Upper lobe of left lung (tissue), 6 donors: ENCODE measurements at regions not wholly inside any gene's neighbourhood (a gene's known extent, or its start where the extent isn't known, plus 50 kb on each side); places are given as distances from the start of the nearest gene placed in this dataset.

ENCODE experiments used
- ATAC-seq, 2 donors: fragments of 200-7000 bp; cut with Tn5 transposase; one replicate each; pipeline ENCODE4 v1.9.1; 2022; ENCODE audit warnings: mild to moderate bottlenecking in 2 of 2, moderate library complexity in 2 of 2; ENCODE audit not compliant: low FRiP score in 2 of 2
- DNase-seq, 2 donors: peaks; one replicate each; pipeline ENCODE4 v3.0.0-alpha.2; 2019 to 2020
- H3K27ac ChIP-seq, 4 donors: fragments of 200-600 bp; sonication (generic); one replicate each; pipeline ENCODE4 v1.5.1; 2016 to 2019
- H3K27me3 ChIP-seq, 4 donors: fragments of 200-600 bp; sonication (generic); one replicate each; pipeline ENCODE4 v1.5.1; 2017 to 2019
- H3K36me3 ChIP-seq, 4 donors: fragments of 200-600 bp; sonication (generic); one replicate each; pipeline ENCODE4 v1.5.1; 2016 to 2019
- H3K4me1 ChIP-seq, 4 donors: fragments of 200-600 bp; sonication (generic); one replicate each; pipeline ENCODE4 v1.5.1; 2018 to 2019
- H3K4me3 ChIP-seq, 4 donors: fragments of 200-600 bp; sonication (generic); one replicate each; pipeline ENCODE4 v1.5.1; 2017 to 2019; ENCODE audit warnings: mild to moderate bottlenecking in 2 of 4, moderate library complexity in 1 of 4
- H3K9me3 ChIP-seq, 4 donors: fragments of 200-600 bp; sonication (generic); one replicate each; pipeline ENCODE4 v1.5.1; 2018 to 2019
- EP300 ChIP-seq, 4 donors: sonication (generic); formaldehyde crosslinking; IDR thresholded peaks; one replicate each; pipeline ENCODE4 v1.5.1; 2017; ENCODE audit warnings: antibody characterized with exemption in 4 of 4, control low read depth in 2 of 4
- POLR2A ChIP-seq, 4 donors: fragments of 450-650 bp; IDR thresholded peaks; one replicate each; pipeline ENCODE4 v1.5.1; 2016 to 2017; ENCODE audit warnings: antibody characterized with exemption in 4 of 4, mild to moderate bottlenecking in 2 of 4
- POLR2AphosphoS5 ChIP-seq, 2 donors: sonication (generic); formaldehyde crosslinking; IDR thresholded peaks; one replicate each; pipeline ENCODE4 v1.5.1; 2017; ENCODE audit warnings: antibody characterized with exemption in 2 of 2
- WGBS, 2 donors: methylation state at CpG; one replicate each; pipeline ENCODE4 v1.1.5; 2017 to 2018; 5-methylcytosine and 5-hydroxymethylcytosine counted together
- TF ChIP-seq, protein P1 (sequence below), 6 experiments: fragments of 450-650 bp in 4 of 6; fragments of 200-600 bp in 2 of 6; sonication (generic) in 2 of 6; IDR thresholded peaks; one replicate each; pipeline ENCODE4 v1.5.1; 2016 to 2019; ENCODE audit warnings: antibody characterized with exemption in 6 of 6
- donor health status: DM: no; HTN: no; CAD: no; lungs with moderate emphysema.
- donor health status: DM: no; HTN: yes; CAD: no; lungs with severe emphysema.

DNA sequence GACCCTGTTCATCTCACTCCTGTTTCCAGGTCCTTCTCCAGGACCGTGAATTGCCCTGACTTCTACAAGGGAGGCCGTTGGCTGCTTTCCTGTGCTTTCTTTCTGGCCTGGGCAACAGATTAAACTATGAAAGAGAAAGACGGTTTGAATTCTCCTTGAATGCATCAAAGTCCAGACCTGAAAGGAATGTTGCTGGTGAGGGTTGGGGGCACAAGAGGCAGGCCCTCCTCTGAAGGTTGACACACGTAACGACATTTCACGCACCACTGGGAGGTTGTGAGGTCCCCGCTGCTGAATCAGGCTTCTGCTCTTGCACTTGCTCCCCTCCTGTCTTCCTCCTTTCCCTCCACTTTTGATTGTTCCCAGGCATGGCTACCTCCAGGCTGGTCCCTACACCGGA, 141.9 kb downstream of the CYRIA start:
- ATAC-seq = no peak
- no peaks in the 10 kb centered on the region for H3K36me3 ChIP-seq
- no peaks in the 10 kb centered on the region for H3K9me3 ChIP-seq
- no peak for DNase-seq
- no peaks in the 10 kb centered on the region for H3K4me1 ChIP-seq
- H3K27ac ChIP-seq = no peak overlapping the region
- 83 to 93% methylated on average over 8 of the region's 8 CpGs for WGBS, 2 donors
- no peaks in the 10 kb centered on the region for H3K27me3 ChIP-seq
- TF ChIP-seq, protein P1, sequence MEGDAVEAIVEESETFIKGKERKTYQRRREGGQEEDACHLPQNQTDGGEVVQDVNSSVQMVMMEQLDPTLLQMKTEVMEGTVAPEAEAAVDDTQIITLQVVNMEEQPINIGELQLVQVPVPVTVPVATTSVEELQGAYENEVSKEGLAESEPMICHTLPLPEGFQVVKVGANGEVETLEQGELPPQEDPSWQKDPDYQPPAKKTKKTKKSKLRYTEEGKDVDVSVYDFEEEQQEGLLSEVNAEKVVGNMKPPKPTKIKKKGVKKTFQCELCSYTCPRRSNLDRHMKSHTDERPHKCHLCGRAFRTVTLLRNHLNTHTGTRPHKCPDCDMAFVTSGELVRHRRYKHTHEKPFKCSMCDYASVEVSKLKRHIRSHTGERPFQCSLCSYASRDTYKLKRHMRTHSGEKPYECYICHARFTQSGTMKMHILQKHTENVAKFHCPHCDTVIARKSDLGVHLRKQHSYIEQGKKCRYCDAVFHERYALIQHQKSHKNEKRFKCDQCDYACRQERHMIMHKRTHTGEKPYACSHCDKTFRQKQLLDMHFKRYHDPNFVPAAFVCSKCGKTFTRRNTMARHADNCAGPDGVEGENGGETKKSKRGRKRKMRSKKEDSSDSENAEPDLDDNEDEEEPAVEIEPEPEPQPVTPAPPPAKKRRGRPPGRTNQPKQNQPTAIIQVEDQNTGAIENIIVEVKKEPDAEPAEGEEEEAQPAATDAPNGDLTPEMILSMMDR (IDR thresholded peaks at IDR 0.05) = no peak
- no peak overlapping the region for H3K4me3 ChIP-seq

DNA sequence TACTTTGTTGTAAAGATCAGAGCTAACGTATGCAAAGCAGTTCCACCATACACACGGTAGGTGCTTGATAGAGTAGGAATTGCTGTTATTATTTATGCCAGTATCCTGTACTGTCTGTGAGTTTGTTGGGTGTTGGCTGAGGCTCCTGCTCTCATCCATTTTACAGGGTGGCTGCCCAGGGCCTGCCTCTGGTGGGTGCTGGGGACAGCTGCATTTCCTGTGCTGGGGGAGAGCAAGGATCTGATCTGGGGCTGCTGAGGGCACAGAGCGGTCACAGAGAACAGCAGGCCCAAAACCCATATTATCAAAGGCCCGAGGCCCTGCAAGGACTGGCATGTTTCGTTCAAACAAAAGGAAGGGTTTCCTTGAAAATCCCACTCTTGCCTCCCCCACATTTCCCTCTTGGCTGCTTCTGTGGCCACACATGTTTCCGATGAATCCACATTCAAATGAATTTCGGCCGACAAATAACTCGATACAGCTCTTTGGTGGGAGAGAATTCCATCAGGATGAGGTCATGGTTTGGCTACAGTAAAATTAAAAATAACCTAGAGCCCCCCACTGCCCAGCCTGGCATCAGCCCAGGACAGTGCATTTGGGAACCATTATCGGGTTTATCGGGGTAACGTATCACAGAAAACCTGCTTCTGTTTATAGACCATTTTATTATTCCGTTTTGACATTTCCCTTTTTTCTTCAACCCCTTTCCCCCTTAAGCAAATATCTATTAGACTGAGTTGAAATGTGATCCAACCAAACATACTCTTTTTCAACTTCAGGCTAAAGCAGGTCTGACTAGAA, 143.4 kb downstream of the CYRIA start:
- Histone ChIP-seq H3K27me3 (no peaks in the 10 kb centered on the region), H3K9me3 (no peaks in the 10 kb centered on the region), H3K36me3 (no peaks in the 10 kb centered on the region), H3K27ac (no peak overlapping the region), H3K4me3 (no peak overlapping the region), H3K4me1 (no peaks in the 10 kb centered on the region)
- TF ChIP-seq POLR2A (IDR thresholded peaks at IDR 0.05) (no peak), EP300 (IDR thresholded peaks at IDR 0.05) (no peak), POLR2AphosphoS5 (IDR thresholded peaks at IDR 0.05) (no peak)
- TF ChIP-seq, protein P1 (IDR thresholded peaks at IDR 0.05) = no peak
- peak in 1 of 2 donors; percentile 1 for DNase-seq
- WGBS, 2 donors = 67 to 70% methylated on average over 12 to 13 of the region's 13 CpGs
- no peak for ATAC-seq

DNA sequence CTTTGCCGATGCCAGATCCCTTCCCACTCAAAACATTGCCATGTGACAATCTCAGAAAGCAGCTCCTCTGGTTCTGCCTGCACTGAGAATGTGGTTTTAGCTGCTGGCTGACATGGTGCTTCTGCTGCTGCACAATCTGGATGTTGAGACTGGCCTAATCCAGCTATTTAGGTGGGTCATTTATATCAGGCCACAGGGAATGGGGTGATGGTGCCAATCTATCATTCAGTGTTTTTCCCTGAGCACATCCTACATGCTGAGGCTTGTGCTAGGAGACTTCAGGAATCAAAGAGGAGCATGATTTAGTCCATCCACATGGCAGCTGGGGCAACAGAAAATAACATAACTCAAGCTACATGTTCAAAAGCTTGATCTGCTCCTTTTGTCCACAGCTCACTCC, 144.7 kb downstream of the CYRIA start:
- no peak overlapping the region for H3K27ac ChIP-seq
- ATAC-seq (no peak), DNase-seq (no peak)
- H3K4me3 ChIP-seq = no peak overlapping the region
- no peaks in the 10 kb centered on the region for H3K36me3 ChIP-seq
- H3K9me3 ChIP-seq = no peaks in the 10 kb centered on the region
- H3K4me1 ChIP-seq = no peaks in the 10 kb centered on the region
- TF ChIP-seq EP300 (IDR thresholded peaks at IDR 0.05) (no peak), POLR2A (IDR thresholded peaks at IDR 0.05) (no peak), POLR2AphosphoS5 (IDR thresholded peaks at IDR 0.05) (no peak)
- TF ChIP-seq, protein P1 (IDR thresholded peaks at IDR 0.05) = no peak
- H3K27me3 ChIP-seq = no peaks in the 10 kb centered on the region
- 0% methylated on average over 1 of the region's 1 CpG for WGBS, 2 donors

DNA sequence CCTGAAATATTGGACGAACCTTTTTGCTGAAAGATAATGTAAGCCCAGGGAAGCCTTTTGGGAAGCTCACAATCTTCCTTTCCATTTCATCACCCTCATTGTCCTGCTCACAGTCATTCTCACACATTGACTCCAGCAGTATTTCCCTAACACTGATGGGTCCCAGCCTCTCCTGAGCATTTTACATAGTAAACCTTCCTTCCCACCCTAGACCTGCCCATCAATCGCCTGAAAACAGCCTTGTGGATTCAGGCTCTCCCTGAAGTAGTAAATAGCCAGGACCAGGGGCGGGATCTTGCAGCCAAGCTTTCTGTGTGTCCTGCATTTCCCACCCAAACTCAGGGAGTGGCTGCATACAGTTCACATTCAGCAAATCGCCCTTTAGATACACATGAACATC, 149.9 kb downstream of the CYRIA start:
- TF ChIP-seq, protein P1 (IDR thresholded peaks at IDR 0.05) = no peak
- TF ChIP-seq EP300 (IDR thresholded peaks at IDR 0.05) (no peak), POLR2AphosphoS5 (IDR thresholded peaks at IDR 0.05) (no peak), POLR2A (IDR thresholded peaks at IDR 0.05) (no peak)
- H3K36me3 ChIP-seq = no peaks in the 10 kb centered on the region
- H3K4me3 ChIP-seq = no peak overlapping the region
- no peaks in the 10 kb centered on the region for H3K27me3 ChIP-seq
- H3K4me1 ChIP-seq = no peaks in the 10 kb centered on the region
- H3K9me3 ChIP-seq = no peaks in the 10 kb centered on the region
- ATAC-seq (no peak), DNase-seq (no peak)
- no peak overlapping the region for H3K27ac ChIP-seq
- 64 to 80% methylated on average over 4 of the region's 4 CpGs for WGBS, 2 donors

DNA sequence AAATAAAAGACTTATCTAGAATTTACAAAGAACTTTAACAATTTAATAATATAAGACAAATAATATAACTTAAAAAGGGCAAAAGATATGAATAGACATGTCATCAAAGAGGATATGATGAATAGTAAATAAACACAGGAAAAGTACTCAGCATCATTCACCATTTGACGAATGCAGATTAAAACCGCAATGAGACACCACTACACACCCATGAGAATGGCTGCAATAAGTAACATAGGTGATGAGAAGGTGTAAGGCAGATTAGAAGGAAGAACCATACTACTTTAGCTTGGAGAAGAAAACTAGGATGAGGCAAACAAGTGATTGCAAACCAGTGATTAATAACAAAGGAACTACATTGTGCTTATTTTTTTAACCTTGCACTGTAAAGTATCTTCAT, 152.0 kb downstream of the CYRIA start:
- H3K27me3 ChIP-seq = peaks cover 0 to 4% (median 0%) of the 10 kb centered on the region in 4 donors
- ATAC-seq (no peak), DNase-seq (no peak)
- no peaks in the 10 kb centered on the region for H3K9me3 ChIP-seq
- no peaks in the 10 kb centered on the region for H3K4me1 ChIP-seq
- H3K4me3 ChIP-seq = no peak overlapping the region
- no peak for TF ChIP-seq POLR2AphosphoS5 (IDR thresholded peaks at IDR 0.05)
- TF ChIP-seq, protein P1 (IDR thresholded peaks at IDR 0.05) = no peak
- no peak for TF ChIP-seq EP300 (IDR thresholded peaks at IDR 0.05)
- TF ChIP-seq POLR2A (IDR thresholded peaks at IDR 0.05) = no peak
- H3K27ac ChIP-seq = no peak overlapping the region
- WGBS, 2 donors = 57 to 75% methylated on average over 2 of the region's 2 CpGs
- no peaks in the 10 kb centered on the region for H3K36me3 ChIP-seq
